Progenitor cell of endocrine pancreas (in vitro differentiated cells): ENCODE measurements at regions not wholly inside any gene's neighbourhood (a gene's known extent, or its start where the extent isn't known, plus 50 kb on each side); places are given as distances from the start of the nearest gene placed in this dataset.

ENCODE experiments used
- DNase-seq: peaks from one replicate; pipeline ENCODE4 v3.0.0; 2021; ENCODE audit warnings: low spot score; ENCODE audit not compliant: unreplicated experiment
- H3K27ac Mint-ChIP-seq: 2 replicates; pipeline ENCODE4 v1.8.0; 2021; ENCODE audit warnings: mild to moderate bottlenecking, moderate library complexity, mixed read lengths
- H3K27me3 Mint-ChIP-seq: 2 replicates; pipeline ENCODE4 v1.8.0; 2021; ENCODE audit warnings: mixed read lengths
- H3K36me3 Mint-ChIP-seq: 2 replicates; pipeline ENCODE4 v1.8.0; 2022; ENCODE audit warnings: mixed read lengths; ENCODE audit not compliant: insufficient read depth
- H3K4me1 Mint-ChIP-seq: 2 replicates; pipeline ENCODE4 v1.8.0; 2021; ENCODE audit warnings: low read depth, mixed read lengths
- H3K4me3 Mint-ChIP-seq: 2 replicates; pipeline ENCODE4 v1.8.0; 2021; ENCODE audit warnings: low read depth, mild to moderate bottlenecking, moderate library complexity, mixed read lengths
- H3K9me3 Mint-ChIP-seq: 2 replicates; pipeline ENCODE4 v1.8.0; 2021; ENCODE audit warnings: low read depth, mixed read lengths
- CTCF ChIP-seq: fragments of 200-600 bp; sonication (generic); IDR thresholded peaks from one replicate; pipeline ENCODE4 v1.5.0; 2021; ENCODE audit warnings: antibody characterized with exemption, mild to moderate bottlenecking; ENCODE audit not compliant: unreplicated experiment

GRCh38 chr20:60581606-60582115 lies 623.4 kb downstream of the CDH26 start:
- Mint-ChIP-seq H3K27me3 (peaks cover 15% of the 10 kb centered on the region), H3K36me3 (no peaks in the 10 kb centered on the region), H3K9me3 (peaks cover 4% of the 10 kb centered on the region), H3K4me3 (no peak overlapping the region), H3K27ac (no peak overlapping the region), H3K4me1 (peaks cover 1% of the 10 kb centered on the region)
- no peak for DNase-seq
- no peak for TF ChIP-seq CTCF

GRCh38 chr20:60583741-60584140 lies 625.5 kb downstream of the CDH26 start:
- H3K27me3 Mint-ChIP-seq, result peaks cover 15% of the 10 kb centered on the region
- no peaks in the 10 kb centered on the region for H3K36me3 Mint-ChIP-seq
- peaks cover 3% of the 10 kb centered on the region for H3K9me3 Mint-ChIP-seq
- H3K4me1 Mint-ChIP-seq, result peaks cover 1% of the 10 kb centered on the region
- no peak for TF ChIP-seq CTCF
- H3K4me3 Mint-ChIP-seq, result no peak overlapping the region
- no peak for DNase-seq
- H3K27ac Mint-ChIP-seq, result no peak overlapping the region

- DNase-seq, result no peak
- Mint-ChIP-seq H3K4me1 (no peaks in the 10 kb centered on the region), H3K27ac (no peak overlapping the region), H3K36me3 (no peaks in the 10 kb centered on the region), H3K4me3 (no peak overlapping the region), H3K9me3 (no peaks in the 10 kb centered on the region), H3K27me3 (peaks cover 15% of the 10 kb centered on the region)
- TF ChIP-seq CTCF, result no peak
These were observed 626.0 kb downstream of the CDH26 start for GRCh38 chr20:60584221-60584620.

- H3K4me1 Mint-ChIP-seq, result no peaks in the 10 kb centered on the region
- H3K36me3 Mint-ChIP-seq, result no peaks in the 10 kb centered on the region
- no peak for TF ChIP-seq CTCF
- no peaks in the 10 kb centered on the region for H3K9me3 Mint-ChIP-seq
- peaks cover 15% of the 10 kb centered on the region for H3K27me3 Mint-ChIP-seq
- no peak overlapping the region for H3K27ac Mint-ChIP-seq
- DNase-seq, result no peak
- no peak overlapping the region for H3K4me3 Mint-ChIP-seq
These were observed 627.4 kb downstream of the CDH26 start for GRCh38 chr20:60585651-60586050.

- Mint-ChIP-seq H3K27ac (no peak overlapping the region), H3K4me3 (no peak overlapping the region), H3K9me3 (no peaks in the 10 kb centered on the region), H3K4me1 (no peaks in the 10 kb centered on the region), H3K27me3 (peaks cover 15% of the 10 kb centered on the region), H3K36me3 (no peaks in the 10 kb centered on the region)
- no peak for TF ChIP-seq CTCF
- no peak for DNase-seq
These were observed 628.2 kb downstream of the CDH26 start for GRCh38 chr20:60586269-60587050.
